ENCODE measurements at regions not wholly inside any gene's neighbourhood (a gene's known extent, or its start where the extent isn't known, plus 50 kb on each side); places are given as distances from the start of the nearest gene placed in this dataset.
A peak's percentile ranks its signal among the peaks of the same experiment; 100 is the strongest.

- no peak for DNase-seq
Measured at GRCh38 chr1:90650401-90650800, 66.7 kb downstream of the BARHL2 start.

- no peak for DNase-seq
Measured at GRCh38 chr1:90640325-90640724, 76.8 kb downstream of the BARHL2 start.

- DNase-seq = no peak
Measured at GRCh38 chr1:90622666-90623065, 94.4 kb downstream of the BARHL2 start.

GRCh38 chr1:90621986-90622385, 95.1 kb downstream of the BARHL2 start:
- DNase-seq = no peak

- DNase-seq = peak; percentile 21
Measured at GRCh38 chr1:90616395-90616794, 100.7 kb downstream of the BARHL2 start.

GRCh38 chr1:90614872-90615271, 102.2 kb downstream of the BARHL2 start:
- DNase-seq = no peak

- DNase-seq = peak; percentile 58
Measured at GRCh38 chr1:90613371-90613770, 103.7 kb downstream of the BARHL2 start.

- DNase-seq = no peak
Measured at GRCh38 chr1:90612033-90612432, 105.1 kb downstream of the BARHL2 start.

- DNase-seq = no peak
Measured at GRCh38 chr1:90607736-90608135, 109.4 kb downstream of the BARHL2 start.

- no peak for DNase-seq
Measured at GRCh38 chr1:90605070-90605469, 112.0 kb downstream of the BARHL2 start.

- DNase-seq = no peak
Measured at GRCh38 chr1:90593312-90593711, 123.8 kb downstream of the BARHL2 start.

GRCh38 chr1:90591970-90592356, 125.1 kb downstream of the BARHL2 start:
- DNase-seq = no peak

GRCh38 chr1:90591355-90591969, 125.6 kb downstream of the BARHL2 start:
- no peak for DNase-seq

- peak; percentile 9 for DNase-seq
Measured at GRCh38 chr1:90580176-90580575, 136.9 kb downstream of the BARHL2 start.

- peak; percentile 49 for DNase-seq
Measured at GRCh38 chr1:90579212-90579802, 137.8 kb downstream of the BARHL2 start.

- no peak for DNase-seq
Measured at GRCh38 chr1:90574692-90575370, 142.3 kb downstream of the BARHL2 start.

GRCh38 chr1:90573736-90574135, 143.4 kb downstream of the BARHL2 start:
- DNase-seq = no peak

- no peak for DNase-seq
Measured at GRCh38 chr1:90572446-90572845, 144.7 kb downstream of the BARHL2 start.

GRCh38 chr1:90568436-90568835, 148.7 kb downstream of the BARHL2 start:
- DNase-seq = no peak

- no peak for DNase-seq
Measured at GRCh38 chr1:90564164-90564563, 152.9 kb downstream of the BARHL2 start.

- DNase-seq = no peak
Measured at GRCh38 chr1:90562892-90563291, 154.2 kb downstream of the BARHL2 start.

- peak; percentile 7 for DNase-seq
Measured at GRCh38 chr1:90561911-90562310, 155.2 kb downstream of the BARHL2 start.

- DNase-seq = no peak
Measured at GRCh38 chr1:90561103-90561783, 155.9 kb downstream of the BARHL2 start.
